ENCODE measurements at regions not wholly inside any gene's neighbourhood (a gene's known extent, or its start where the extent isn't known, plus 50 kb on each side); places are given as distances from the start of the nearest gene placed in this dataset.
"Not testable (repeated sequence)": the region's sequence is repeated elsewhere in the genome, so short reads cannot be mapped to it uniquely, and the experiment has no call there.

GRCh38 chrX:123108513-123109427, 75.3 kb upstream of the GRIA3 start:
- TF ChIP-seq, protein P1, sequence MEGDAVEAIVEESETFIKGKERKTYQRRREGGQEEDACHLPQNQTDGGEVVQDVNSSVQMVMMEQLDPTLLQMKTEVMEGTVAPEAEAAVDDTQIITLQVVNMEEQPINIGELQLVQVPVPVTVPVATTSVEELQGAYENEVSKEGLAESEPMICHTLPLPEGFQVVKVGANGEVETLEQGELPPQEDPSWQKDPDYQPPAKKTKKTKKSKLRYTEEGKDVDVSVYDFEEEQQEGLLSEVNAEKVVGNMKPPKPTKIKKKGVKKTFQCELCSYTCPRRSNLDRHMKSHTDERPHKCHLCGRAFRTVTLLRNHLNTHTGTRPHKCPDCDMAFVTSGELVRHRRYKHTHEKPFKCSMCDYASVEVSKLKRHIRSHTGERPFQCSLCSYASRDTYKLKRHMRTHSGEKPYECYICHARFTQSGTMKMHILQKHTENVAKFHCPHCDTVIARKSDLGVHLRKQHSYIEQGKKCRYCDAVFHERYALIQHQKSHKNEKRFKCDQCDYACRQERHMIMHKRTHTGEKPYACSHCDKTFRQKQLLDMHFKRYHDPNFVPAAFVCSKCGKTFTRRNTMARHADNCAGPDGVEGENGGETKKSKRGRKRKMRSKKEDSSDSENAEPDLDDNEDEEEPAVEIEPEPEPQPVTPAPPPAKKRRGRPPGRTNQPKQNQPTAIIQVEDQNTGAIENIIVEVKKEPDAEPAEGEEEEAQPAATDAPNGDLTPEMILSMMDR (IDR thresholded peaks at IDR 0.05; ENCODE audit: control extremely low read depth, extremely low read depth, low read depth, missing control alignments) = no peak
- POLR2A ChIA-PET = no interaction called here
- CTCF ChIA-PET = no interaction called here
- DNase-seq (ENCODE audit: extremely low spot score) = no peak

GRCh38 chrX:123121241-123121640, 62.8 kb upstream of the GRIA3 start:
- ChIA-PET CTCF (no interaction called here), POLR2A (no interaction called here)
- DNase-seq (ENCODE audit: extremely low spot score) = no peak
- TF ChIP-seq, protein P1 (IDR thresholded peaks at IDR 0.05; ENCODE audit: control extremely low read depth, extremely low read depth, low read depth, missing control alignments) = no peak

- CTCF ChIA-PET; POLR2A ChIA-PET; DNase-seq (ENCODE audit: extremely low spot score): not testable (repeated sequence)
Observed at GRCh38 chrX:123129805-123130204, 54.3 kb upstream of the GRIA3 start.
